GF-D8 (cell line): ENCODE measurements at regions not wholly inside any gene's neighbourhood (a gene's known extent, or its start where the extent isn't known, plus 50 kb on each side); places are given as distances from the start of the nearest gene placed in this dataset.
"Not testable (repeated sequence)": the region's sequence is repeated elsewhere in the genome, so short reads cannot be mapped to it uniquely, and the experiment has no call there.

ENCODE experiments used
- DNase-seq: peaks from one replicate; lab custom pipeline; 2025; lab: John Stamatoyannopoulos, UW

DNA sequence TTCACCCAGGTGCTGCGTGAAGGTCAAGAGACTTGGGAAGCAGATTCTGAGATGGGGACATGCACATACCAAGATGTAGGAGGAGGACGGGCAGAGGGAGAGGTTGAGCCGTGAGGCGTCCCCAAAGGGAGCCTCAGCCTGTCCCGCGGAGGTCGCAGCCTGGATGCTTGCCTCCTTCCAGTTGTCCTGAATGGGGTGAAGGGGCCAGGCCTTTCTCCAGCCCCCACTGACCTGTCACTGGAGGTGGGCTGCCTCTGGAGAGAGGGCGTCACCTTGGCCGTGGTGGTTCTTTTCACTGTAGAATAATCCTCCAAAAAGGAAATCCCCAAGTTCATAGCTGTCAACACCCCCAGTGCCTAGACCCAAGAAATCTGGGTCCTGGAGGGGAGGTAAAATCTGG is 283.0 kb upstream of the VSTM2A start:
- DNase-seq = no peak

DNA sequence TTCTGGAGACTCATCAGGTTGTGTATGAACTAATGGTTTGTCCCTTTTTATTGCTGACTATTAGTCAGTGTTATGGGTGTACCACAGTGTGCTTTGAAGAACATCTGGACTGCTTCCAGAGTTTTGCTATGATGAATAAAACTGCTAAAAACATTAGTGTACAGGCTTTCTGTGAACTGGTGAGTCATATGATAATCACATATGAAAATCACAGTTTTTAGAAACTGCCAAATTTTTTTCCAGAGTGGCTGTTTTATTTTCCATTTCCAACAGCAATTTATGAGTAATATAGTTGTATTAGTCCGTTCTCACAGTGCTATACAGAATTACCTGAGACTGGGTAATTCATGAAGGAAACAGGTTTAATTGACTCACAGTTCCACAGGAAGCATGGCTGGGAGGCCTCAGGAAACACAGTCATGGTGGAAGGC is 281.2 kb upstream of the VSTM2A start:
- DNase-seq = no peak

DNA sequence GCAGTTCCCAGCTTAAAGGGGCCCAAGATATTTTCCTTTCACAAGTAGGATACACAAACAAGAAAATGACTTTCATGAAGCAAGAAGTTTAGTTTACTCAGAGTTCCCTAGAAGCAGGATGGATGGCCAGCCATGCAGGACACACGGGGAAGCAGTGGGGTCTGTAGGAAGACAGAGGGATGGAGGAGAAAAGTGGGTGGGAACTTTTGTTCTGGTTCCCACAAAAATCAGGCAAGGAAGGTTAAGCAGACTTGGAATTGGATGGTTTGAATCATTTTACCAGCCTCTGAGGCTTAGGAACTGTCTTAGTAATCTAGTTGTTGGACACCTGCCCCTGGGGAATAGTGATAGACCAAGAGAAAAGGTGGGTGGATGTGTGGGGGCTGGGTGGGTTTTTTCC is 263.3 kb upstream of the VSTM2A start:
- no peak for DNase-seq

DNA sequence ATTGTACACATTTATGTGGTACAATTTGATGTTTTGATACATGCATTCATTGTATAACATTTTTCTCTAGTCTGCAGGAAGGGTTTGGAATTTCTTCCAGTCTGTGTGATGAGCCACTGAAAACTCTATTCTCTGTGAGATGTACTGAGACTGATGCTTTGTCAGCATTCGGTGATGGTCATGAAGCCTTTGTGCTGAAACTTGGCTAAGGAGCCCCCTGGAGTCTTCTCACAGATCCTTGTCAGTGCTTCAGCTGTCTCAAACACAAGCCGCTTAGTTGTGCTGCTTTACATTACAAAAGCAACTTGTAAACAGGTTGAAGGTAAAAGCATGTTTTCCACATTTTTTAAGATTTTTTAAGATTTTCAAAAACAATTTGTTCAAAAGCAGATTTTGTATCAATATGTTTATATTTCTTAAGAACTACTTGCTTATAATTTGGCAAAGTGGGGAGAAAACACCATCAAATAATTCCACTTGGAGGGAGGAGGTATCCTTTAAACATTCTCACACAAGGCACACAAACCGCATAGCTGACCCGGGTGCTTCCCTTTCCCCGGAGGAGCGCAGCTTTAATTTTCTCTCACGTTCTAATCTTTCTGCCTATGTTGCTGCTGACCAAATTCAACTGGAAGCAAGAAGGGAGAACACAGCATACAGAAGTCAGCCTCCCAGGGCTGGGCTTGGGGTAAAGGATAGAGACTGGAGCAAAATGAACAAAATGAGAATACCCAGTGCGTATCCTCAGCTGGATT is 249.8 kb upstream of the VSTM2A start:
- no peak for DNase-seq

GRCh38 chr7:54299426-54299825 is 242.7 kb upstream of the VSTM2A start:
- DNase-seq = no peak

DNA sequence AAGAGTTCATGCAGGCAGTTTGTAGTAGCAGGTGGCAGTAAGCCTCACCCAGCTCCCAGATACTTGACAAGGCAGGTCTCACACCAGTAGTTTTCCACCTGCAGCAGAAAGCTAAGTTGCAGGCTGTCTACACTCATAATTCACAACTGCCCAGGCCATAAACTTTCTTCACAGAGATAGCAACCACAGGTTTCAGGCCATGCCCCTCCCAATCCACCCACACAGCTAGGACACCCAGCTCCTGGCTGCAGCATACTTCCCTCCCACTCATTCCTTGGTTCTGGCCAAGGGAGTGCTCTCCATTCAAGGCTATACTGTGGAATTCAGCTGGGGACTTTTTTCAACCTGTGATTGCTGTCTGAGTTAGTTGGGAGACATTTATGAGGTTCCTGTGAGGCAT is 226.2 kb upstream of the VSTM2A start:
- not testable (repeated sequence) for DNase-seq

DNA sequence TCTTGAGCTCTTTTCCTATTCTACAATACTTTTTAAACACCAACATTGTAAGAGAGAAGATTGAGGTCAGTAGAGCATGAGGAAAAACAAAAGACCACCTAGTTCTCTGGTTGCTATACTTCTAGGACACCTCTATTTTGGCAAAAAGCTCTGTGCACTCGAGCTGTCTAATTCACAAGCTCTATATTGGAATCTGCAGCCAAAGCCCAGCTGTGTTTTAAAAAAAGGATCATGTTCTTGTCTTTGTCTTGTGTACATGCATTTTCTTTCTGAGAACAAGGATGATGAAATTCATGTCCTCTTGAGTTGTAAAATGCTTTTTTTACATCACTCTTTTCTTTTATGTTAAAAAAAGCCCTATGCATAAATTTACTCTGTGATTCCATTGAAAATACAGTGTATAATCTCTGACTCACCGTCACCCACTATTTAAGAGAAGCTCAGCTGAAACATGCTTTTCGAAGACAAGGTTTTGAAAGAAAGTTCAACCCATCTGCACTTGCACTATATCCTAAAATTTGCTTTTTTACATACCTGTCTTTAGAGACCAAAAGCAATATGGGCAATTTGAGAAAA is 215.5 kb upstream of the VSTM2A start:
- no peak for DNase-seq

GRCh38 chr7:54330216-54330800 is 211.9 kb upstream of the VSTM2A start:
- DNase-seq = no peak

DNA sequence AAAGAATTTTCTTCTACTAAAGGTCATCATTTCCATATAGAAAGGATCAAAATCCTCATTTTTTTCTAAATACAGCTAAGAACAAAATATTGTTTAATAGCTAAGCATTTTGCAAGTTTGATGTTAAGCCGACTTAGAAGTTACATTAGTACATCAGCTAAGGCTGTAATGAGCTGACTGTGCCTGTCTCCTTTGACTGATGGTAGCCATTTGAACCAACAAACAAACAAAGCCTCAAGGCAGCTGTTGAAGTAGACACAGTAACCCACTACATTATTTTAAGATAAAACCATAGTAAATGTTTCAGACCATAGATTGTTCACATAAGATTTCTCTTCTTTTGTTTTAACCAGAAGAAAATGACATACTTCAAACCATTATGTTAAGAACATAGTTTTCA is 210.9 kb upstream of the VSTM2A start:
- no peak for DNase-seq

DNA sequence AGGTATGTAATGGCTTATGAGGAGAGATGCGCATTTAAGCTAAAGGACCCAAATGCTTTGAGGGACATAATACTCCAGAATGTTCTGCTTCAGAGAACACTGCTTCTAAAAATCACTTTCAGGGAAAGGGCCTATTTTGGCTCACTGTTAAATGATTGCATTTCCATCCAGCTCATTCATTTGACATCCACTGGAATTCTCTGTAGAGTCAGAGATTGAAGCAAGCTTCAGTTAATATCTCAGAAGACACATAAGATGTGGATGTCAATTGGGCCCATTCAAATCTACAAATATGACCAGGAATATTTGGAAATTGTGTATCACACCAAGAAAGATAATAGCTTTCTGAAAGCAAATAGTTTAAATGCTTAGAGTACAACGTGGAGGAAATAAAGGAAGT is 209.9 kb upstream of the VSTM2A start:
- no peak for DNase-seq

DNA sequence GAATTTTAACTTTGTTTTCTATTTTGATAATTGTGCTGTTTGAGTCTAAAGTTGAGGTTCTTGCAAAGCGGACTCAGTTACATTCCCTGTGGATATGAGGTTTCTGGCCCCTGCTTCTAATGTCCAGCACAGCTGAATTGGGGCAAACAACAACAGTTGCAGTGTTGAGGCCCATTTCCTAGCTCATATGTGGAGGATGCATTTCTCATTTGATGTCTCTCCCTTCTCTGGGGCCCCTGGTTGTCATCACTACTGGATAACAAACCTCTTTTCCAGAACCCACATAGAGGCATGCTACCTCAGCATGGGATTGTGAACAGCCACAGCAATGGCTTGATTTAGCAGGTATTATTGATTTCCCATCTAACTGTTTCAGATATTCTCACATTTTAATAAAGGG is 208.2 kb upstream of the VSTM2A start:
- DNase-seq = no peak

DNA sequence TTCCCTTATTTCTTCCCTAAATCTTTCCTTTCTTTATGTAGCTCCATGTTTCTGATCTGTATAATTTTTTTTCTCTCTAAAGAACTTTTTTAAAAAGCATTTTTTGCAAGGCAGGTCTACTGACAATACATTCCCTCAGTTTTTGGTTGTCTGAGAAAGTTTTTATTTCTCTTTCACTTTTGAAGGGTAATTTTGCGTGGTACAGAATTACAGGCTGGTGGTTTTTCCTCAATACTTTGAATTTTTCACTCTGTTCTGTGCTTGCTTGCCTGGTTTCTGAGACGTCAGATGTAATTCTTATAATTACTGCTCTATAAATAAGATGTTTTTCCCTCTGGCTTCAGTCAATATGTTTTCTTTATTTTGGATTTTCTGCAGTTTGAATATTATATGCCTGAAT is 205.4 kb upstream of the VSTM2A start:
- no peak for DNase-seq

DNA sequence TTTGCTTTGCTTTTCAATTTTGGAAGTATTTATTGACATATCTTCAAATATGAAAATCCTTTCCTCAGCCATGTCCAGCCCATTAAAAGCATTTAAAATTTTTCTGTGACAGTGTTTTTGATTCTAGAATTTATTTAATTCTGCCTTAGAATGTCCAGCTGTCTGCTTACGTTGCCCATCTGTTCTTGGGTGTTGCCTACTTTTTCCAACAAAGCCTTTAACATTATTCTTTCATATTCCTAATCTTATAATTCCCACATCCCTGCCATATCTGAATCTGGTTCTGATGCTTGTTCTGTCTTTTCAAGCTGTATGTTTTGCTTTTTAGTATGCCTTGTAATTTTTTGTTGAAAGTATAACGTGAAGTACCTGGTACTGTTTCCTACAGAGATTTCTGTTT is 204.7 kb upstream of the VSTM2A start:
- no peak for DNase-seq

- DNase-seq = no peak
Observed at GRCh38 chr7:54338319-54338718, 203.9 kb upstream of the VSTM2A start.

- no peak for DNase-seq
Observed at GRCh38 chr7:54339073-54339472, 203.1 kb upstream of the VSTM2A start.

GRCh38 chr7:54342458-54342857 is 199.7 kb upstream of the VSTM2A start:
- DNase-seq = no peak

DNA sequence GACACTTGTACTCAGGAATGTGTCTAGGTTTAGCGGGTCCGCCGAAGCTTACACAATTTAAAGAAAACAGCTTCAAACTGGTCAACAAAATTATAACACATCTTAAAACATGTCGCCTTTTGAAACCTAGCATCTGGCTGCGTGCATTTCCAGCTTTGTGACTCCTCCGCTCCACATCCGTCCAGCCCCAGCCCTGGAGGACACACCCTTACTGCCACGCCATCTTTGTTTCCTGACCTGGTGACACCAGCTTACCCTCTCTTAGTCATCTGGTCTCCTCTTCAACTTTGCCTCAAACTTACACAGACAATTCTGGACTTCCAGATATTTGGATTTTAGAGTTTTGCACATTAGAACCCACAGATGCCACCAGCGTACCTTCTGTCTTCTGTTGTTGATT is 198.7 kb upstream of the VSTM2A start:
- DNase-seq = no peak

DNA sequence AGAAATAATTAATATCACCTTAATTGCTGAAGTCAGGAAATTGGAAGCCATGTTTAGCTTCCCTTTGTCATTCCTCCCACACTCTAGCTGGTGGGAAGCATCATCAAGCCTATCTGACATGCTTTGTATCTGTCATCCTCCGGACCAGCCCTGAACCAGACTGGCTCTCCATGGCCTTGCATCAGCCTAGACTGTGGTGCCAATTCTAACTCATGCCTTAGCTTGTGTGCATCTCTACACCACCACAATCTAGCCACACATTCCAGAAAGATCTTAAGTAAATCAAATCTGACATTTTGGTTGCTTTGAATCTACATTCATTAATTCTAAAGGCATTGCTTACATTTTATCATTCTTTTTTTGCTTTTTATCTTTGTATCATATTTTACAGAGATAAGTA is 196.4 kb upstream of the VSTM2A start:
- no peak for DNase-seq

- no peak for DNase-seq
Observed at GRCh38 chr7:54349229-54349628, 192.9 kb upstream of the VSTM2A start.

DNA sequence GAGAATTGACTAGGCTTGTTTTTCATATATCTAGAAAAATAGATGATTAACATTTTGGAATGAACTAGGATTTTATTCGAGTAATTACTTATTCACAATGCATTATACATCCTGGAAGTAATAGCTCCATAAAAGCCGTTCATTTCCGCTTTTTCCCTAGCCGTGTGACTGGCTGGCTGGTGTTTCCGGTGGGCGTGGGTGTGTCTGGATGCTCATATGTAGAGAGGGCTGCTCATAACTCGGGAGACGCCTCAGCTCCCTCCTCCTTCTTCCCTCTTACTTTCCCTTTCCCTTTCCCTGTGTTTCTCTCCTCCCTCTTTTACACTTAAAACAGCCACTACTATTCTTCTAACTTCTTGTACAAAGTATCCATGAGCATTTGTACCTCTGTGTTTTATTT is 187.7 kb upstream of the VSTM2A start:
- no peak for DNase-seq

GRCh38 chr7:54355842-54356241 is 186.3 kb upstream of the VSTM2A start:
- no peak for DNase-seq

DNA sequence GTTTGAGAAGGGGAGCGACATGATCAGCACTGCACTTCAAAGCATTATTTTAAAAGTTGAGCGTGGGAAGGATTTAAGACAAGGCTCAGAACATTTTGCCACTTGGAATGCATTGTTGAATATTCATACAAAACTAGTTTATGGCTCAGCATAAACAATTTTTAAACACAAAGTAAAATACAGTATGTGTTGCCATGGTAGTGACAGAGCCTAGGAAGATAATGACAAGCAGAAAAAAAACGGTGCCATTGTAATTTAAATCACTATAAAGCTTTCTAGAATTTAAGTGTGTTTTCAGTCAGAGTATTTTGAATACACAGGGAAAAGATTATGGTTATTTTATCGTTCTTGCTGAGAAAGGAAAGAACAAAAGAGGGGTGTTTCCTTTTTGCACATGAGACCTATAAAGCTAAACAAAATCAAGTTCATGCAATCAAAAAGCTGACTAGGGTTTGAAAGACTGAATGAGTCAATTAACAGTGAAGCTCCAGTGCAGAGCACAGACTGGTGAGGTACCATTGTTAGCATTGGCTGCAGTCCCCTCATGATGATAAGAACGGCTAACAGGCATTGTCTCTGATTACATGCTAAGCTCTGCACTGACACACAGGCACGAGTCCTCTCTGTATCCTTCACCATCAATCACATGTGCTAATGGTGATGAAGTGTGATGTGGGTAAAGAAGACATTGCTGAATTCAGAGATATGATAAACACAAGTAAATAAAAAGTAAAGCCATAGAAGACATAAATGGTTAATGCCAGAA is 181.9 kb upstream of the VSTM2A start:
- no peak for DNase-seq

- DNase-seq = no peak
Observed at GRCh38 chr7:54390565-54390964, 151.6 kb upstream of the VSTM2A start.
